ENCODE measurements at regions not wholly inside any gene's neighbourhood (a gene's known extent, or its start where the extent isn't known, plus 50 kb on each side); places are given as distances from the start of the nearest gene placed in this dataset.

DNA sequence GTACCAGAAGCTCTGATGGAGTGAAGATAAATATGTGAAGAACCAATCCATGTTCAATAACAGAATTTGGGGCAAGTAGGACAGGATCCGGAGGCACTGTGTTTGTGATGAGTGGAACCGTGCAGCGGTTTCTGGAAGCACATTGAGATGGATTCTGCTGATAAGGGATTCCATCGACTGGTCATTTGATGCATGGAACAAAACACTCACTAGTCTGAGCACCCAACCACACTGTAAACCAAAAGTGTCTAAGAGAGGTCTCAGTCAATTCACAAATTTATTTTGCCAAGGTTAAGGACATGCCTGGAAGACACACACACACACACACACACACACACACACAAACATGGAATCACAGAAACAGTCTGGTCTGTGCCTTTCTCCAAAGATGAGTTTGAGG is 459.5 kb downstream of the FBXO15 start:
- TF ChIP-seq ISL1 (CRISPR knock-in tag; IDR thresholded peaks at IDR 0.05) (no peak), TOX (CRISPR knock-in tag; IDR thresholded peaks at IDR 0.05; ENCODE audit: borderline replicate concordance) (no peak)
- ATAC-seq = no peak

GRCh38 chr18:73684647-73685046 is 463.0 kb downstream of the FBXO15 start:
- ATAC-seq = no peak
- no peak for TF ChIP-seq GLIS3 (CRISPR knock-in tag; IDR thresholded peaks at IDR 0.05)
- TF ChIP-seq ESRRG (CRISPR knock-in tag; IDR thresholded peaks at IDR 0.05) = no peak
- TF ChIP-seq, protein P1, sequence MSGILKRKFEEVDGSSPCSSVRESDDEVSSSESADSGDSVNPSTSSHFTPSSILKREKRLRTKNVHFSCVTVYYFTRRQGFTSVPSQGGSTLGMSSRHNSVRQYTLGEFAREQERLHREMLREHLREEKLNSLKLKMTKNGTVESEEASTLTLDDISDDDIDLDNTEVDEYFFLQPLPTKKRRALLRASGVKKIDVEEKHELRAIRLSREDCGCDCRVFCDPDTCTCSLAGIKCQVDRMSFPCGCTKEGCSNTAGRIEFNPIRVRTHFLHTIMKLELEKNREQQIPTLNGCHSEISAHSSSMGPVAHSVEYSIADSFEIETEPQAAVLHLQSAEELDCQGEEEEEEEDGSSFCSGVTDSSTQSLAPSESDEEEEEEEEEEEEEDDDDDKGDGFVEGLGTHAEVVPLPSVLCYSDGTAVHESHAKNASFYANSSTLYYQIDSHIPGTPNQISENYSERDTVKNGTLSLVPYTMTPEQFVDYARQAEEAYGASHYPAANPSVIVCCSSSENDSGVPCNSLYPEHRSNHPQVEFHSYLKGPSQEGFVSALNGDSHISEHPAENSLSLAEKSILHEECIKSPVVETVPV (CRISPR knock-in tag; IDR thresholded peaks at IDR 0.05) = no peak
- no peak for TF ChIP-seq ARNTL (CRISPR knock-in tag; IDR thresholded peaks at IDR 0.05; ENCODE audit: borderline replicate concordance, low read depth)
- no peak for TF ChIP-seq RARB (CRISPR knock-in tag; IDR thresholded peaks at IDR 0.05)
- TF ChIP-seq BACH2 (CRISPR knock-in tag; IDR thresholded peaks at IDR 0.05; ENCODE audit: borderline replicate concordance) = no peak
- TF ChIP-seq PPARA (CRISPR knock-in tag; IDR thresholded peaks at IDR 0.05; ENCODE audit: borderline replicate concordance) = no peak
- no peak for TF ChIP-seq CREB5 (CRISPR knock-in tag; IDR thresholded peaks at IDR 0.05; ENCODE audit: low read depth)
- TF ChIP-seq, protein P2, sequence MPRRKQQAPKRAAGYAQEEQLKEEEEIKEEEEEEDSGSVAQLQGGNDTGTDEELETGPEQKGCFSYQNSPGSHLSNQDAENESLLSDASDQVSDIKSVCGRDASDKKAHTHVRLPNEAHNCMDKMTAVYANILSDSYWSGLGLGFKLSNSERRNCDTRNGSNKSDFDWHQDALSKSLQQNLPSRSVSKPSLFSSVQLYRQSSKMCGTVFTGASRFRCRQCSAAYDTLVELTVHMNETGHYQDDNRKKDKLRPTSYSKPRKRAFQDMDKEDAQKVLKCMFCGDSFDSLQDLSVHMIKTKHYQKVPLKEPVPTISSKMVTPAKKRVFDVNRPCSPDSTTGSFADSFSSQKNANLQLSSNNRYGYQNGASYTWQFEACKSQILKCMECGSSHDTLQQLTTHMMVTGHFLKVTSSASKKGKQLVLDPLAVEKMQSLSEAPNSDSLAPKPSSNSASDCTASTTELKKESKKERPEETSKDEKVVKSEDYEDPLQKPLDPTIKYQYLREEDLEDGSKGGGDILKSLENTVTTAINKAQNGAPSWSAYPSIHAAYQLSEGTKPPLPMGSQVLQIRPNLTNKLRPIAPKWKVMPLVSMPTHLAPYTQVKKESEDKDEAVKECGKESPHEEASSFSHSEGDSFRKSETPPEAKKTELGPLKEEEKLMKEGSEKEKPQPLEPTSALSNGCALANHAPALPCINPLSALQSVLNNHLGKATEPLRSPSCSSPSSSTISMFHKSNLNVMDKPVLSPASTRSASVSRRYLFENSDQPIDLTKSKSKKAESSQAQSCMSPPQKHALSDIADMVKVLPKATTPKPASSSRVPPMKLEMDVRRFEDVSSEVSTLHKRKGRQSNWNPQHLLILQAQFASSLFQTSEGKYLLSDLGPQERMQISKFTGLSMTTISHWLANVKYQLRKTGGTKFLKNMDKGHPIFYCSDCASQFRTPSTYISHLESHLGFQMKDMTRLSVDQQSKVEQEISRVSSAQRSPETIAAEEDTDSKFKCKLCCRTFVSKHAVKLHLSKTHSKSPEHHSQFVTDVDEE (CRISPR knock-in tag; IDR thresholded peaks at IDR 0.05) = no peak
- TF ChIP-seq PATZ1 (CRISPR knock-in tag; IDR thresholded peaks at IDR 0.05; ENCODE audit: borderline replicate concordance) = no peak
- TF ChIP-seq ZFP3 (CRISPR knock-in tag; IDR thresholded peaks at IDR 0.05) = no peak
- TF ChIP-seq ZFP30 (CRISPR knock-in tag; IDR thresholded peaks at IDR 0.05) = no peak
- TF ChIP-seq, protein P3, sequence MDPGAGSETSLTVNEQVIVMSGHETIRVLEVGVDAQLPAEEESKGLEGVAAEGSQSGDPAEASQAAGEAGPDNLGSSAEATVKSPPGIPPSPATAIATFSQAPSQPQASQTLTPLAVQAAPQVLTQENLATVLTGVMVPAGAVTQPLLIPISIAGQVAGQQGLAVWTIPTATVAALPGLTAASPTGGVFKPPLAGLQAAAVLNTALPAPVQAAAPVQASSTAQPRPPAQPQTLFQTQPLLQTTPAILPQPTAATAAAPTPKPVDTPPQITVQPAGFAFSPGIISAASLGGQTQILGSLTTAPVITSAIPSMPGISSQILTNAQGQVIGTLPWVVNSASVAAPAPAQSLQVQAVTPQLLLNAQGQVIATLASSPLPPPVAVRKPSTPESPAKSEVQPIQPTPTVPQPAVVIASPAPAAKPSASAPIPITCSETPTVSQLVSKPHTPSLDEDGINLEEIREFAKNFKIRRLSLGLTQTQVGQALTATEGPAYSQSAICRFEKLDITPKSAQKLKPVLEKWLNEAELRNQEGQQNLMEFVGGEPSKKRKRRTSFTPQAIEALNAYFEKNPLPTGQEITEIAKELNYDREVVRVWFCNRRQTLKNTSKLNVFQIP (CRISPR knock-in tag; IDR thresholded peaks at IDR 0.05; ENCODE audit: borderline replicate concordance, low read depth) = no peak
- TF ChIP-seq ZNF565 (CRISPR knock-in tag; conservative IDR thresholded peaks at IDR 0.05; ENCODE audit: low read depth) = no peak
- no peak for TF ChIP-seq OSR1 (CRISPR knock-in tag; IDR thresholded peaks at IDR 0.05)
- TF ChIP-seq ZNF8 (CRISPR knock-in tag; IDR thresholded peaks at IDR 0.05) = no peak

DNA sequence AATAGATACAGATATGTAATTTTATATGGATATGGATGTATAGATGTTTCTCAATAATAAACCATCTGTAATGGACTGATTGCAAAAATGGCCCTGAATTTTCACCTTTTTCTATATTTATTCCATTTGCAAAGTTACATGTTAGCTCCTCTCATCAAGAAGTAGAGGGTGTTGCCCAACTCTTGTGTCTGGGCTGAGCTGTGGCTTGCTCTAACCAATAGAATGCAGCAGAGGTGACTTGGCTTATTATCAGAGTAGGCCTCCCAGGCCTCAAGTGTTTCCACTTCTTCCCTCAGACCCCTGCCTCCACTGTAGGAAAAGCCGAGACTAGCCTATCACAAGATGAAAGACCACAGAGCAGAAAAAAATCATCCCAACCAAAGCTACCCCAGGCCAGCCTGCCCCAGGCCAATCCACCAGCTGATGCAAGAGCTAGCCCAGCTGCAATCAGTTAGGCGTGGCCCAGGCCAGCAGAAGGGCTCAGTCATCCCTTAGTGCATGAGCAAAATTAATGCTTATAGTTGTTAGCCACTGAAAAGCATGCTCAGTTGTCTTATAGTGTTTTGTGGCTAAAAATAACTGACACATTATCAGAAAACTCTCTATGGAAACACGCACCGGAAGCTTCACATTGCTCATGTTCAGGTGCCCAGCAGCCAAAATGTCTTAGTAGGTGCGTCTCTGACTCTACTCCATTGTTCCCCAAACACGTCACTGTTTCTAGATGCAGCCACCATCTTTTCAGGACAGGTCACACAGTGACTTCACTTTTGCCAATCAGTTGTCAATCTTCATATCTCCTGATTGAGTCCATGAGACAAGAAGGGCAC is 464.0 kb downstream of the FBXO15 start:
- no peak for ATAC-seq
- no peak for TF ChIP-seq ZFP3 (CRISPR knock-in tag; IDR thresholded peaks at IDR 0.05)
- no peak for TF ChIP-seq ZNF8 (CRISPR knock-in tag; IDR thresholded peaks at IDR 0.05)
- TF ChIP-seq ARNTL (CRISPR knock-in tag; IDR thresholded peaks at IDR 0.05; ENCODE audit: borderline replicate concordance, low read depth) = no peak
- TF ChIP-seq CSDC2 (CRISPR knock-in tag; IDR thresholded peaks at IDR 0.05) = no peak
- TF ChIP-seq CREB5 (CRISPR knock-in tag; IDR thresholded peaks at IDR 0.05; ENCODE audit: low read depth) = no peak
- TF ChIP-seq PPARA (CRISPR knock-in tag; IDR thresholded peaks at IDR 0.05; ENCODE audit: borderline replicate concordance) = no peak
